Liver (tissue), 8 donors: ENCODE measurements at regions not wholly inside any gene's neighbourhood (a gene's known extent, or its start where the extent isn't known, plus 50 kb on each side); places are given as distances from the start of the nearest gene placed in this dataset.

Experiments used
- DNase-seq: peaks from one replicate; pipeline ENCODE4 v3.0.0-alpha.2; 2017; ENCODE audit warnings: low spot score
- H3K27ac ChIP-seq, 2 donors: one replicate each; pipeline ENCODE4 v1.7.0; 2013; ENCODE audit warnings: inconsistent platforms in 2 of 2, low read length in 2 of 2, control low read depth in 1 of 2, low read depth in 1 of 2, mild to moderate bottlenecking in 1 of 2
- H3K27me3 ChIP-seq, 4 donors: one replicate each; pipeline versions ENCODE4 v1.6.1 to v1.7.0; 2013; ENCODE audit warnings: low read length in 3 of 4, inconsistent platforms in 1 of 4, mild to moderate bottlenecking in 1 of 4, moderate library complexity in 1 of 4; ENCODE audit not compliant: control insufficient read depth in 4 of 4, insufficient read depth in 4 of 4
- H3K36me3 ChIP-seq, 4 donors: one replicate each; pipeline versions ENCODE4 v1.6.1 to v1.7.0; 2013; ENCODE audit warnings: low read length in 3 of 4, mild to moderate bottlenecking in 3 of 4, low read depth in 1 of 4, moderate library complexity in 1 of 4; ENCODE audit not compliant: control insufficient read depth in 4 of 4, insufficient read depth in 3 of 4
- H3K4me1 ChIP-seq, 4 donors: one replicate each; pipeline versions ENCODE4 v1.6.1 to v1.7.0; 2013; ENCODE audit warnings: low read length in 3 of 4, mild to moderate bottlenecking in 3 of 4, moderate library complexity in 1 of 4; ENCODE audit not compliant: control insufficient read depth in 4 of 4, insufficient read depth in 4 of 4
- H3K4me3 ChIP-seq, 3 donors: one replicate each; pipeline versions ENCODE4 v1.6.1 to v1.7.0; 2013; ENCODE audit warnings: low read length in 3 of 3, control low read depth in 1 of 3, low read depth in 1 of 3, mild to moderate bottlenecking in 1 of 3
- H3K9ac ChIP-seq, 2 donors: one replicate each; pipeline ENCODE4 v1.7.0; 2013; ENCODE audit warnings: low read length in 2 of 2, mild to moderate bottlenecking in 2 of 2, moderate library complexity in 2 of 2, control low read depth in 1 of 2, low read depth in 1 of 2
- H3K9me3 ChIP-seq, 4 donors: one replicate each; pipeline versions ENCODE4 v1.6.1 to v1.7.0; 2013; ENCODE audit warnings: low read length in 3 of 4; ENCODE audit not compliant: control insufficient read depth in 4 of 4
- EGR1 ChIP-seq, 2 donors: IDR thresholded peaks; 2 replicates each; pipeline ENCODE4 v1.6.1; 2016 to 2018; ENCODE audit warnings: antibody characterized with exemption in 2 of 2, low read depth in 2 of 2
- FOXA1 ChIP-seq: IDR thresholded peaks from 2 replicates; pipeline ENCODE4 v1.6.1; 2016; ENCODE audit warnings: antibody characterized with exemption
- FOXA2 ChIP-seq: IDR thresholded peaks from 2 replicates; pipeline ENCODE4 v1.6.1; 2016; ENCODE audit warnings: antibody characterized with exemption
- GABPA ChIP-seq, 2 donors: IDR thresholded peaks in 1 of 2; conservative IDR thresholded peaks in 1 of 2; 2 replicates each; pipeline ENCODE4 v1.6.1; 2016; ENCODE audit warnings: antibody characterized with exemption in 2 of 2, mild to moderate bottlenecking in 1 of 2, moderate library complexity in 1 of 2
- HNF4A ChIP-seq, 2 donors: conservative IDR thresholded peaks; 2 replicates each; pipeline ENCODE4 v1.6.1; 2016; ENCODE audit warnings: antibody characterized with exemption in 2 of 2, mild to moderate bottlenecking in 2 of 2
- HNF4G ChIP-seq: IDR thresholded peaks from 2 replicates; pipeline ENCODE4 v1.6.1; 2016; ENCODE audit warnings: antibody characterized with exemption
- JUND ChIP-seq, 2 donors: IDR thresholded peaks; 2 replicates each; pipeline ENCODE4 v1.6.1; 2016; ENCODE audit warnings: antibody characterized with exemption in 2 of 2
- NR2F2 ChIP-seq: IDR thresholded peaks from 2 replicates; pipeline ENCODE4 v1.6.1; 2016; ENCODE audit warnings: antibody characterized with exemption
- RAD21 ChIP-seq, 2 donors: IDR thresholded peaks; 2 replicates each; pipeline ENCODE4 v1.6.1; 2016; ENCODE audit warnings: antibody characterized with exemption in 2 of 2, mild to moderate bottlenecking in 2 of 2
- RXRA ChIP-seq, 2 donors: IDR thresholded peaks; 2 replicates each; pipeline ENCODE4 v1.6.1; 2017 to 2018; ENCODE audit warnings: antibody characterized with exemption in 2 of 2, mild to moderate bottlenecking in 1 of 2
- SP1 ChIP-seq: IDR thresholded peaks from 2 replicates; pipeline ENCODE4 v1.6.1; 2018; ENCODE audit warnings: antibody characterized with exemption, mild to moderate bottlenecking
- TAF1 ChIP-seq: conservative IDR thresholded peaks from 2 replicates; pipeline ENCODE4 v1.6.1; 2016; ENCODE audit warnings: antibody characterized with exemption, mild to moderate bottlenecking
- YY1 ChIP-seq: IDR thresholded peaks from 2 replicates; pipeline ENCODE4 v1.6.1; 2016; ENCODE audit warnings: antibody characterized with exemption, mild to moderate bottlenecking
- WGBS: extraction: QIAGEN DNeasy Blood & Tissue Kit; methylation state at CpG from one replicate; pipeline ENCODE4 v1.1.7; 2013; 5-methylcytosine and 5-hydroxymethylcytosine counted together
- TF ChIP-seq, protein P1 (sequence below): fragments of 150-350 bp; IDR thresholded peaks from 2 replicates; pipeline ENCODE4 v1.5.1; 2017; ENCODE audit warnings: improper control_type of control experiment, low read depth, low read length; ENCODE audit not compliant: missing input control
- TF ChIP-seq, protein P2 (sequence below): IDR thresholded peaks from 2 replicates; pipeline ENCODE4 v1.6.1; 2016; ENCODE audit warnings: antibody characterized with exemption
- TF ChIP-seq, protein P3 (sequence below): IDR thresholded peaks from 2 replicates; pipeline ENCODE4 v1.6.1; 2016; ENCODE audit warnings: antibody characterized with exemption
- TF ChIP-seq, protein P4 (sequence below): IDR thresholded peaks from 2 replicates; pipeline ENCODE4 v1.6.1; 2016; ENCODE audit warnings: antibody characterized with exemption, mild to moderate bottlenecking
- TF ChIP-seq, protein P5 (sequence below): IDR thresholded peaks from 2 replicates; pipeline ENCODE4 v1.6.1; 2016; ENCODE audit warnings: antibody characterized with exemption
- donor health status: healthy.
- donor health status: healthy.
- donor health status: healthy.
- donor health status: healthy.
- donor health status: healthy.

DNA sequence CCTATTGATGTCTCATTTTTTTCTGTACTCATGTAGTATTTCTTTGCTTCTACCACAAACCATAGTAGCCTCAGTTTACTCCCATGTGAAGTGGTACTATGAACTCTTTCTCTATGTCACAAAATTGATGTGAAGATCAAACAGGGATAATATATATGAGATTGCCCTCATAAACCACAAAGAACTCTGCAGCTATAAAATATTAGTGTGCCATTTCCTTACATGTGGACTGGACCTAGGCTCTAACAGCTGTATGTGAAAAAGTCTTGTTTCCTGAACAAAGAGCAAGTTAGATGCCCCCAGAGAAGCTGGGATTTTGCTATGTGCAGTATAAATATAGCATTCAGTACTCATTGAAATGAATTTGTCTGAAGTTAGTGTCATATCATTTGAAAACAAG lies 412.6 kb upstream of the ADAMTSL1 start (continued):
- TF ChIP-seq, protein P1, sequence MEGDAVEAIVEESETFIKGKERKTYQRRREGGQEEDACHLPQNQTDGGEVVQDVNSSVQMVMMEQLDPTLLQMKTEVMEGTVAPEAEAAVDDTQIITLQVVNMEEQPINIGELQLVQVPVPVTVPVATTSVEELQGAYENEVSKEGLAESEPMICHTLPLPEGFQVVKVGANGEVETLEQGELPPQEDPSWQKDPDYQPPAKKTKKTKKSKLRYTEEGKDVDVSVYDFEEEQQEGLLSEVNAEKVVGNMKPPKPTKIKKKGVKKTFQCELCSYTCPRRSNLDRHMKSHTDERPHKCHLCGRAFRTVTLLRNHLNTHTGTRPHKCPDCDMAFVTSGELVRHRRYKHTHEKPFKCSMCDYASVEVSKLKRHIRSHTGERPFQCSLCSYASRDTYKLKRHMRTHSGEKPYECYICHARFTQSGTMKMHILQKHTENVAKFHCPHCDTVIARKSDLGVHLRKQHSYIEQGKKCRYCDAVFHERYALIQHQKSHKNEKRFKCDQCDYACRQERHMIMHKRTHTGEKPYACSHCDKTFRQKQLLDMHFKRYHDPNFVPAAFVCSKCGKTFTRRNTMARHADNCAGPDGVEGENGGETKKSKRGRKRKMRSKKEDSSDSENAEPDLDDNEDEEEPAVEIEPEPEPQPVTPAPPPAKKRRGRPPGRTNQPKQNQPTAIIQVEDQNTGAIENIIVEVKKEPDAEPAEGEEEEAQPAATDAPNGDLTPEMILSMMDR, result no peak
- TF ChIP-seq FOXA2 (no peak), JUND (IDR thresholded peaks at IDR 0.05) (no peak), YY1 (no peak), EGR1 (IDR thresholded peaks at IDR 0.05; ENCODE audit: low read depth in 2 of 2) (no peak)

DNA sequence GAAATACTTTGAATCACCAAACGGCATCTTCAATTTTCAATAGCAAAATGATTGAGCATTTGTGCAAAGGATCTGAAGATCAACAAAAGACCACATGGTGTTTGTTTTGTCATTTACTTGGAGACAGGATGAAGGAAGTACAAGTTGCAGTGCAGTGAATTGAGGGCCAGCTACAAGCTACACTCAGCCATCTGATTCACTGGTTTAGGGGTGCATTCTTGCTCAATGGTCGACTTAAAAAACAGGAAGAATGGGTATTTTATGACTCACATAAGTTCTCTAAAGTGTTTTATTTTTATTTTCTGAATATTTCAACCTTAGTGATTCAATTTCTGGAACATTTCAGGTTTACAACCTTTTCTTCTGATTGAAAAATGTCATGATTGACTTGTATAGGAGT lies 412.1 kb upstream of the ADAMTSL1 start:
- H3K27me3 ChIP-seq, result no peaks in the 10 kb centered on the region
- no peak for DNase-seq
- H3K4me1 ChIP-seq, result peaks cover 0 to 8% (median 4%) of the 10 kb centered on the region in 4 donors
- 45% methylated on average over 2 of the region's 2 CpGs for WGBS
- H3K27ac ChIP-seq, result no peak overlapping the region
- TF ChIP-seq GABPA (IDR thresholded peaks at IDR 0.05 in 1 of 2, conservative IDR thresholded peaks at IDR 0.05 in 1 of 2), result no peak
- TF ChIP-seq, protein P2, sequence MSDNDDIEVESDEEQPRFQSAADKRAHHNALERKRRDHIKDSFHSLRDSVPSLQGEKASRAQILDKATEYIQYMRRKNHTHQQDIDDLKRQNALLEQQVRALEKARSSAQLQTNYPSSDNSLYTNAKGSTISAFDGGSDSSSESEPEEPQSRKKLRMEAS, result no peak
- no peak for TF ChIP-seq YY1
- TF ChIP-seq HNF4A (conservative IDR thresholded peaks at IDR 0.05), result no peak
- no peak for TF ChIP-seq JUND (IDR thresholded peaks at IDR 0.05)
- no peak for TF ChIP-seq RAD21 (IDR thresholded peaks at IDR 0.05)
- TF ChIP-seq, protein P3, sequence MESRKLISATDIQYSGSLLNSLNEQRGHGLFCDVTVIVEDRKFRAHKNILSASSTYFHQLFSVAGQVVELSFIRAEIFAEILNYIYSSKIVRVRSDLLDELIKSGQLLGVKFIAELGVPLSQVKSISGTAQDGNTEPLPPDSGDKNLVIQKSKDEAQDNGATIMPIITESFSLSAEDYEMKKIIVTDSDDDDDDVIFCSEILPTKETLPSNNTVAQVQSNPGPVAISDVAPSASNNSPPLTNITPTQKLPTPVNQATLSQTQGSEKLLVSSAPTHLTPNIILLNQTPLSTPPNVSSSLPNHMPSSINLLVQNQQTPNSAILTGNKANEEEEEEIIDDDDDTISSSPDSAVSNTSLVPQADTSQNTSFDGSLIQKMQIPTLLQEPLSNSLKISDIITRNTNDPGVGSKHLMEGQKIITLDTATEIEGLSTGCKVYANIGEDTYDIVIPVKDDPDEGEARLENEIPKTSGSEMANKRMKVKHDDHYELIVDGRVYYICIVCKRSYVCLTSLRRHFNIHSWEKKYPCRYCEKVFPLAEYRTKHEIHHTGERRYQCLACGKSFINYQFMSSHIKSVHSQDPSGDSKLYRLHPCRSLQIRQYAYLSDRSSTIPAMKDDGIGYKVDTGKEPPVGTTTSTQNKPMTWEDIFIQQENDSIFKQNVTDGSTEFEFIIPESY, result no peak
- TF ChIP-seq NR2F2, result no peak
- TF ChIP-seq, protein P4, sequence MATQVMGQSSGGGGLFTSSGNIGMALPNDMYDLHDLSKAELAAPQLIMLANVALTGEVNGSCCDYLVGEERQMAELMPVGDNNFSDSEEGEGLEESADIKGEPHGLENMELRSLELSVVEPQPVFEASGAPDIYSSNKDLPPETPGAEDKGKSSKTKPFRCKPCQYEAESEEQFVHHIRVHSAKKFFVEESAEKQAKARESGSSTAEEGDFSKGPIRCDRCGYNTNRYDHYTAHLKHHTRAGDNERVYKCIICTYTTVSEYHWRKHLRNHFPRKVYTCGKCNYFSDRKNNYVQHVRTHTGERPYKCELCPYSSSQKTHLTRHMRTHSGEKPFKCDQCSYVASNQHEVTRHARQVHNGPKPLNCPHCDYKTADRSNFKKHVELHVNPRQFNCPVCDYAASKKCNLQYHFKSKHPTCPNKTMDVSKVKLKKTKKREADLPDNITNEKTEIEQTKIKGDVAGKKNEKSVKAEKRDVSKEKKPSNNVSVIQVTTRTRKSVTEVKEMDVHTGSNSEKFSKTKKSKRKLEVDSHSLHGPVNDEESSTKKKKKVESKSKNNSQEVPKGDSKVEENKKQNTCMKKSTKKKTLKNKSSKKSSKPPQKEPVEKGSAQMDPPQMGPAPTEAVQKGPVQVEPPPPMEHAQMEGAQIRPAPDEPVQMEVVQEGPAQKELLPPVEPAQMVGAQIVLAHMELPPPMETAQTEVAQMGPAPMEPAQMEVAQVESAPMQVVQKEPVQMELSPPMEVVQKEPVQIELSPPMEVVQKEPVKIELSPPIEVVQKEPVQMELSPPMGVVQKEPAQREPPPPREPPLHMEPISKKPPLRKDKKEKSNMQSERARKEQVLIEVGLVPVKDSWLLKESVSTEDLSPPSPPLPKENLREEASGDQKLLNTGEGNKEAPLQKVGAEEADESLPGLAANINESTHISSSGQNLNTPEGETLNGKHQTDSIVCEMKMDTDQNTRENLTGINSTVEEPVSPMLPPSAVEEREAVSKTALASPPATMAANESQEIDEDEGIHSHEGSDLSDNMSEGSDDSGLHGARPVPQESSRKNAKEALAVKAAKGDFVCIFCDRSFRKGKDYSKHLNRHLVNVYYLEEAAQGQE, result no peak
- no peak for TF ChIP-seq TAF1
- no peak for TF ChIP-seq HNF4G
- no peak for TF ChIP-seq RXRA (IDR thresholded peaks at IDR 0.05)
- no peak for TF ChIP-seq FOXA1
- TF ChIP-seq SP1, result no peak
- TF ChIP-seq FOXA2, result no peak
- no peak for TF ChIP-seq EGR1 (IDR thresholded peaks at IDR 0.05; ENCODE audit: low read depth in 2 of 2)
- TF ChIP-seq, protein P1, result no peak
- TF ChIP-seq, protein P5, sequence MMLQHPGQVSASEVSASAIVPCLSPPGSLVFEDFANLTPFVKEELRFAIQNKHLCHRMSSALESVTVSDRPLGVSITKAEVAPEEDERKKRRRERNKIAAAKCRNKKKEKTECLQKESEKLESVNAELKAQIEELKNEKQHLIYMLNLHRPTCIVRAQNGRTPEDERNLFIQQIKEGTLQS, result no peak
- H3K36me3 ChIP-seq, result no peaks in the 10 kb centered on the region
- no peak overlapping the region for H3K4me3 ChIP-seq
- no peak overlapping the region for H3K9ac ChIP-seq
- H3K9me3 ChIP-seq, result no peaks in the 10 kb centered on the region
